ENCODE measurements at regions not wholly inside any gene's neighbourhood (a gene's known extent, or its start where the extent isn't known, plus 50 kb on each side); places are given as distances from the start of the nearest gene placed in this dataset.

GRCh38 chr14:30330033-30330432 lies 228.9 kb upstream of the G2E3 start:
- H3K9me3 Mint-ChIP-seq = peaks cover 0 to 14% of the 10 kb centered on the region in 2 experiments; a peak in 3 of 5 replicates

More at GRCh38 chr14:30330033-30330432, 228.9 kb upstream of the G2E3 start:
- H3K79me2 ChIP-seq (ENCODE audit: insufficient read depth, low read length) = no peaks in the 10 kb centered on the region
- H3K23me2 ChIP-seq (ENCODE audit: insufficient read length, low read depth, low read length, poor library complexity, severe bottlenecking) = no peaks in the 10 kb centered on the region
- H3K27me3 ChIP-seq (ENCODE audit: insufficient read depth, low read length) = no peaks in the 10 kb centered on the region
- Mint-ChIP-seq H3K27ac (no peak overlapping the region), H3K36me3 (ENCODE audit: insufficient read depth in 1 of 3, low read depth in 3 of 3) (no peaks in the 10 kb centered on the region), H3K4me3 (no peak overlapping the region), H3K27me3 (ENCODE audit: low read depth) (no peaks in the 10 kb centered on the region), H3K4me1 (peaks cover 7% of the 10 kb centered on the region in 2 experiments)
- H3K23ac ChIP-seq (ENCODE audit: insufficient read length, low read depth, low read length) = no peak overlapping the region
- H3K4ac ChIP-seq (ENCODE audit: low read depth, low read length) = no peak overlapping the region
- H2BK120ac ChIP-seq (ENCODE audit: low read depth, low read length, poor library complexity, severe bottlenecking) = no peak overlapping the region
- DNase-seq = no peak
- H3K14ac ChIP-seq (ENCODE audit: insufficient read depth, low read length) = no peak overlapping the region
- no peak overlapping the region for H3K18ac ChIP-seq (ENCODE audit: insufficient read length, low read depth, low read length)
- WGBS (ENCODE audit: extremely low coverage, insufficient read length, low lambda C conversion rate) = no CpG with 5 or more reads among the region's 6 CpGs
- no peak overlapping the region for H4K8ac ChIP-seq (replicated peaks; ENCODE audit: insufficient read length, low read depth, low read length)
- H2BK12ac ChIP-seq (ENCODE audit: insufficient read length, low read depth, low read length) = no peak overlapping the region
- H3K9ac ChIP-seq (ENCODE audit: extremely low read depth, insufficient read length, low read length) = no peak overlapping the region
- no peak overlapping the region for H4K5ac ChIP-seq (ENCODE audit: insufficient read length, low read depth, low read length)
- H4K20me1 ChIP-seq (ENCODE audit: control insufficient read depth, insufficient read depth, insufficient read length) = no peaks in the 10 kb centered on the region
- H3T11ph ChIP-seq (ENCODE audit: low read length) = no peak overlapping the region
- no peak overlapping the region for H2BK5ac ChIP-seq (ENCODE audit: insufficient read length, low read length)
- H3K4me1 ChIP-seq (ENCODE audit: insufficient read depth, low read length) = no peaks in the 10 kb centered on the region
- no peaks in the 10 kb centered on the region for H3K79me1 ChIP-seq (ENCODE audit: insufficient read depth, low read depth, low read length, poor library complexity, severe bottlenecking)
- no peak overlapping the region for H4K91ac ChIP-seq (ENCODE audit: insufficient read length, low read depth, low read length)
- no peak overlapping the region for H3K27ac ChIP-seq (ENCODE audit: insufficient read length, low read depth, low read length)
- H2BK20ac ChIP-seq (ENCODE audit: low read depth, low read length, poor library complexity, severe bottlenecking) = no peak overlapping the region
- TF ChIP-seq, protein P1, sequence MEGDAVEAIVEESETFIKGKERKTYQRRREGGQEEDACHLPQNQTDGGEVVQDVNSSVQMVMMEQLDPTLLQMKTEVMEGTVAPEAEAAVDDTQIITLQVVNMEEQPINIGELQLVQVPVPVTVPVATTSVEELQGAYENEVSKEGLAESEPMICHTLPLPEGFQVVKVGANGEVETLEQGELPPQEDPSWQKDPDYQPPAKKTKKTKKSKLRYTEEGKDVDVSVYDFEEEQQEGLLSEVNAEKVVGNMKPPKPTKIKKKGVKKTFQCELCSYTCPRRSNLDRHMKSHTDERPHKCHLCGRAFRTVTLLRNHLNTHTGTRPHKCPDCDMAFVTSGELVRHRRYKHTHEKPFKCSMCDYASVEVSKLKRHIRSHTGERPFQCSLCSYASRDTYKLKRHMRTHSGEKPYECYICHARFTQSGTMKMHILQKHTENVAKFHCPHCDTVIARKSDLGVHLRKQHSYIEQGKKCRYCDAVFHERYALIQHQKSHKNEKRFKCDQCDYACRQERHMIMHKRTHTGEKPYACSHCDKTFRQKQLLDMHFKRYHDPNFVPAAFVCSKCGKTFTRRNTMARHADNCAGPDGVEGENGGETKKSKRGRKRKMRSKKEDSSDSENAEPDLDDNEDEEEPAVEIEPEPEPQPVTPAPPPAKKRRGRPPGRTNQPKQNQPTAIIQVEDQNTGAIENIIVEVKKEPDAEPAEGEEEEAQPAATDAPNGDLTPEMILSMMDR (conservative IDR thresholded peaks at IDR 0.05) = no peak
- no peak overlapping the region for H3K4me2 ChIP-seq (ENCODE audit: insufficient read depth, insufficient read length, low read length)
- H2AFZ ChIP-seq (ENCODE audit: low read length) = no peak overlapping the region
- H3K9me3 ChIP-seq (ENCODE audit: control insufficient read depth, low read depth, low read length) = no peaks in the 10 kb centered on the region
- no peak overlapping the region for H2BK15ac ChIP-seq (ENCODE audit: low read depth, low read length)
- H3K56ac ChIP-seq (ENCODE audit: insufficient read length, low read depth, low read length) = no peak overlapping the region
- no peak overlapping the region for H2AK5ac ChIP-seq (ENCODE audit: insufficient read length, low read length)

Data from H9 (cell line).